DND-41 (cell line): ENCODE measurements at regions not wholly inside any gene's neighbourhood (a gene's known extent, or its start where the extent isn't known, plus 50 kb on each side); places are given as distances from the start of the nearest gene placed in this dataset.
"Not testable (repeated sequence)": the region's sequence is repeated elsewhere in the genome, so short reads cannot be mapped to it uniquely, and the experiment has no call there.

Experiments
- ATAC-seq: fragments of 200-7000 bp; cut with Tn5 transposase; 3 replicates; pipeline ENCODE4 v1.9.1; 2021; ENCODE audit warnings: low read depth; ENCODE audit not compliant: insufficient read depth
- DNase-seq: peaks from one replicate; pipeline ENCODE4 v3.0.0-alpha.2; 2020
- H2AFZ ChIP-seq: 2 replicates; pipeline ENCODE4 v1.6.0; 2012; ENCODE audit warnings: low read depth, low read length
- H3K27ac ChIP-seq: 2 replicates; pipeline ENCODE4 v1.5.1; 2012; ENCODE audit warnings: low read length, inconsistent platforms
- H3K27me3 ChIP-seq: fragments of 200-600 bp; sonication (generic); 2 replicates; pipeline ENCODE4 v1.6.0; 2012; ENCODE audit warnings: low read length, mild to moderate bottlenecking, inconsistent platforms; ENCODE audit not compliant: insufficient read depth, poor library complexity
- H3K36me3 ChIP-seq: 2 replicates; pipeline ENCODE4 v1.5.1; 2012; ENCODE audit warnings: low read length, inconsistent platforms; ENCODE audit not compliant: insufficient read depth
- H3K4me1 ChIP-seq: 2 replicates; pipeline ENCODE4 v1.5.1; 2012; ENCODE audit warnings: mild to moderate bottlenecking, low read length; ENCODE audit not compliant: insufficient read depth
- H3K4me2 ChIP-seq: 2 replicates; pipeline ENCODE4 v1.6.0; 2012; ENCODE audit warnings: mild to moderate bottlenecking, moderate library complexity, low read length, inconsistent platforms; ENCODE audit not compliant: insufficient read depth
- H3K4me3 ChIP-seq, 2 experiments: fragments of 200-600 bp in 1 of 2; shearing (Covaris generic) in 1 of 2; 2 replicates each; pipeline ENCODE4 v1.5.1; 2012 to 2016; ENCODE audit warnings: inconsistent platforms in 2 of 2, low read length in 2 of 2, mild to moderate bottlenecking in 2 of 2, low read depth in 1 of 2, moderate library complexity in 1 of 2
- H3K79me2 ChIP-seq: 2 replicates; pipeline ENCODE4 v1.6.0; 2012; ENCODE audit warnings: low read length, inconsistent platforms; ENCODE audit not compliant: insufficient read depth
- H3K9ac ChIP-seq: 2 replicates; pipeline ENCODE4 v1.6.0; 2012; ENCODE audit warnings: low read depth, mild to moderate bottlenecking, inconsistent platforms, low read length, moderate library complexity
- H3K9me3 ChIP-seq: 2 replicates; pipeline ENCODE4 v1.5.1; 2012; ENCODE audit warnings: low read length, moderate library complexity, mild to moderate bottlenecking, inconsistent platforms; ENCODE audit not compliant: insufficient read depth, severe bottlenecking
- H4K20me1 ChIP-seq: 2 replicates; pipeline ENCODE4 v1.6.0; 2012; ENCODE audit warnings: low read length; ENCODE audit not compliant: insufficient read depth

GRCh38 chrX:115840729-115841409, 279.9 kb downstream of the PLS3 start:
- not testable (repeated sequence) for H3K4me2 ChIP-seq, H2AFZ ChIP-seq, ATAC-seq, H4K20me1 ChIP-seq, H3K27me3 ChIP-seq, H3K4me3 ChIP-seq, H3K4me1 ChIP-seq, H3K9ac ChIP-seq, DNase-seq, H3K27ac ChIP-seq, H3K9me3 ChIP-seq, H3K36me3 ChIP-seq, H3K79me2 ChIP-seq

DNA sequence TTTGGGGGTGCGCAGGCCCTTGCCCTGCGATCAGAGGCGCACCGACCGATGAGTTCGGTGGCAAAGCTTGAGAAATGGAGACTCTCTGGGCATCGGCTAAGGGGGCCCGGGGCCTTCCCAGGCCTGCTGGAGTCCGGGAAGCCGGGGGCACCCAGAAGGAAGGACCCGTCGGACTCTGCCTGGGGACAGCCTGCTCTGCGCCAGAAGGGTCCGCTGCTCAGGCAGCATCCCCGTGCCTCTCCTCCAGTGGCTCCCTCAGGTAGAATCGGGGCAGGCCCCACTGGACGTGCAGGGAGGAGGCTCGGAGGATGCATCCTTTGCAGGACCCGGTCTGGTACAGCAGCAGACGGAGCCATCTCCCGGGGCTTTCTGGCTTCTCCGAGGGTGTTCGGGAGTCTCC, 290.0 kb downstream of the PLS3 start:
- not testable (repeated sequence) for H2AFZ ChIP-seq, H4K20me1 ChIP-seq, H3K27ac ChIP-seq, H3K4me2 ChIP-seq, DNase-seq, H3K79me2 ChIP-seq, H3K9me3 ChIP-seq, ATAC-seq, H3K4me3 ChIP-seq, H3K4me1 ChIP-seq, H3K27me3 ChIP-seq, H3K9ac ChIP-seq, H3K36me3 ChIP-seq

- not testable (repeated sequence) for DNase-seq, H3K27ac ChIP-seq, H2AFZ ChIP-seq, H3K4me2 ChIP-seq, H4K20me1 ChIP-seq, ATAC-seq, H3K36me3 ChIP-seq, H3K9ac ChIP-seq, H3K4me3 ChIP-seq, H3K9me3 ChIP-seq, H3K27me3 ChIP-seq, H3K79me2 ChIP-seq, H3K4me1 ChIP-seq
Observed at GRCh38 chrX:115853260-115853659, 292.3 kb downstream of the PLS3 start.

- not testable (repeated sequence) for H3K4me3 ChIP-seq, H3K4me2 ChIP-seq, H3K36me3 ChIP-seq, H2AFZ ChIP-seq, H4K20me1 ChIP-seq, H3K9ac ChIP-seq, H3K27ac ChIP-seq, DNase-seq, H3K27me3 ChIP-seq, H3K79me2 ChIP-seq, ATAC-seq, H3K9me3 ChIP-seq, H3K4me1 ChIP-seq
Observed at GRCh38 chrX:115881170-115881569, 289.4 kb upstream of the AGTR2 start.

DNA sequence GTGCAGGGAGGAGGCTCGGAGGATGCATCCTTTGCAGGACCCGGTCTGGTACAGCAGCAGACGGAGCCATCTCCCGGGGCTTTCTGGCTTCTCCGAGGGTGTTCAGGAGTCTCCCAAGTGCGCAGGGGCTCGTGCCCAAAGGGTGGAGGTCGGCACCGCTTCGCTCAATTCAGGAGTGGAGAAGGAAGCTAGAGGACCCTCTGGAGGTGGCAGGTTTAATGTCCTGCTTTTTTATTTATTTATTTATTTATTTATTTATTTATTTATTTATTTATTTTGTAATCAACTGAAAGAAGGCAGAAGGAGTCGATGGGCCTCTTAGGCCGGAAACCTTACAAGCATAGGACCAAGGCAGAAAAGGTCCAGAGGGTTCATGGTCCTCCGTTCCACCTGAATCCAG, 286.4 kb upstream of the AGTR2 start:
- not testable (repeated sequence) for DNase-seq, H3K4me1 ChIP-seq, ATAC-seq, H2AFZ ChIP-seq, H3K27me3 ChIP-seq, H3K27ac ChIP-seq, H3K79me2 ChIP-seq, H3K36me3 ChIP-seq, H3K4me2 ChIP-seq, H3K4me3 ChIP-seq, H3K9ac ChIP-seq, H4K20me1 ChIP-seq, H3K9me3 ChIP-seq

DNA sequence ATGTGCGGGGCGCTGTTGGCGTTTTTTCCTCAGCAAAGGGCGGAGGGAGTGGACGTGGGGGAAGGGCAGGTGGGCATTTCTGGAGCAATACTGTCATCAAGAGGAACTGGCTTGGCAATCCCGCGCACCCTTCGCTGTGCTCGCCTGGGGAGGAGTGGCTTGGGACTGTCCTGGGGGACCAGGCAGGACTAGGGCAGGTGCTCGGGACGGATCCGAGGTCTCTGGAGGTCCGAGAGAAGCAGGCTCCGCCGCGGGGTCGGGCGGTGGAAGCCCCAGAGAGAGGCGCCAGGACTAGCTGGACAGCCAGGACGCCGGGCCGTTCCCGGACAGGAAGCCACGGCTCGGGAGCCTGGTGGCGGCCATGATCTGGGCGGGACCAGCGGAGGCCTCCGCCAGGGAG, 282.5 kb upstream of the AGTR2 start:
- H3K4me2 ChIP-seq, H3K9ac ChIP-seq, H3K79me2 ChIP-seq, ATAC-seq, H3K27ac ChIP-seq, H4K20me1 ChIP-seq, H3K4me1 ChIP-seq, H3K27me3 ChIP-seq, H3K9me3 ChIP-seq, H2AFZ ChIP-seq, DNase-seq, H3K36me3 ChIP-seq, H3K4me3 ChIP-seq: not testable (repeated sequence)

- not testable (repeated sequence) for H3K4me2 ChIP-seq, ATAC-seq, DNase-seq, H3K4me1 ChIP-seq, H2AFZ ChIP-seq, H3K79me2 ChIP-seq, H3K9me3 ChIP-seq, H3K4me3 ChIP-seq, H3K9ac ChIP-seq, H4K20me1 ChIP-seq, H3K36me3 ChIP-seq, H3K27me3 ChIP-seq, H3K27ac ChIP-seq
Observed at GRCh38 chrX:115888519-115888918, 282.0 kb upstream of the AGTR2 start.
